ENCODE measurements at regions not wholly inside any gene's neighbourhood (a gene's known extent, or its start where the extent isn't known, plus 50 kb on each side); places are given as distances from the start of the nearest gene placed in this dataset.
"Not testable (repeated sequence)": the region's sequence is repeated elsewhere in the genome, so short reads cannot be mapped to it uniquely, and the experiment has no call there.

- DNase-seq, result no peak
Observed at GRCh38 chr13:73536865-73537264, 478.1 kb downstream of the KLF5 start.

- DNase-seq, result no peak
Observed at GRCh38 chr13:73535341-73535740, 476.5 kb downstream of the KLF5 start.

GRCh38 chr13:73532987-73533510 is 474.2 kb downstream of the KLF5 start:
- no peak for DNase-seq

GRCh38 chr13:73532582-73532981 is 473.8 kb downstream of the KLF5 start:
- no peak for DNase-seq

GRCh38 chr13:73531014-73531413 is 472.2 kb downstream of the KLF5 start:
- DNase-seq, result no peak

GRCh38 chr13:73522937-73523336 is 464.1 kb downstream of the KLF5 start:
- no peak for DNase-seq

- no peak for DNase-seq
Observed at GRCh38 chr13:73521985-73522524, 463.2 kb downstream of the KLF5 start.

GRCh38 chr13:73521290-73521624 is 462.5 kb downstream of the KLF5 start:
- no peak for DNase-seq

GRCh38 chr13:73520566-73521289 is 461.9 kb downstream of the KLF5 start:
- DNase-seq, result no peak

- DNase-seq, result not testable (repeated sequence)
Observed at GRCh38 chr13:73520135-73520534, 461.3 kb downstream of the KLF5 start.

- no peak for DNase-seq
Observed at GRCh38 chr13:73519396-73520116, 460.8 kb downstream of the KLF5 start.

- no peak for DNase-seq
Observed at GRCh38 chr13:73517766-73518165, 459.0 kb downstream of the KLF5 start.

- no peak for DNase-seq
Observed at GRCh38 chr13:73516731-73517130, 457.9 kb downstream of the KLF5 start.

- DNase-seq, result no peak
Observed at GRCh38 chr13:73514208-73514607, 455.4 kb downstream of the KLF5 start.

- DNase-seq, result no peak
Observed at GRCh38 chr13:73513751-73514150, 454.9 kb downstream of the KLF5 start.

- no peak for DNase-seq
Observed at GRCh38 chr13:73508841-73509240, 450.0 kb downstream of the KLF5 start.

- DNase-seq, result no peak
Observed at GRCh38 chr13:73505376-73505890, 446.6 kb downstream of the KLF5 start.

- no peak for DNase-seq
Observed at GRCh38 chr13:73499695-73500094, 440.9 kb downstream of the KLF5 start.

GRCh38 chr13:73497430-73497829 is 438.6 kb downstream of the KLF5 start:
- no peak for DNase-seq

- no peak for DNase-seq
Observed at GRCh38 chr13:73496711-73497110, 437.9 kb downstream of the KLF5 start.

GRCh38 chr13:73492811-73493210 is 434.0 kb downstream of the KLF5 start:
- DNase-seq, result no peak

- DNase-seq, result no peak
Observed at GRCh38 chr13:73482556-73482955, 423.8 kb downstream of the KLF5 start.

- DNase-seq, result no peak
Observed at GRCh38 chr13:73481886-73482445, 423.2 kb downstream of the KLF5 start.
